ENCODE measurements at regions not wholly inside any gene's neighbourhood (a gene's known extent, or its start where the extent isn't known, plus 50 kb on each side); places are given as distances from the start of the nearest gene placed in this dataset.

- no peak for TF ChIP-seq CTCF (IDR thresholded peaks at IDR 0.05)
- TF ChIP-seq EP300 (IDR thresholded peaks at IDR 0.05): no peak
Measured at GRCh38 chr3:46129588-46130272, 78.4 kb downstream of the CCR1 start.
